ENCODE measurements at regions not wholly inside any gene's neighbourhood (a gene's known extent, or its start where the extent isn't known, plus 50 kb on each side); places are given as distances from the start of the nearest gene placed in this dataset.

DNA sequence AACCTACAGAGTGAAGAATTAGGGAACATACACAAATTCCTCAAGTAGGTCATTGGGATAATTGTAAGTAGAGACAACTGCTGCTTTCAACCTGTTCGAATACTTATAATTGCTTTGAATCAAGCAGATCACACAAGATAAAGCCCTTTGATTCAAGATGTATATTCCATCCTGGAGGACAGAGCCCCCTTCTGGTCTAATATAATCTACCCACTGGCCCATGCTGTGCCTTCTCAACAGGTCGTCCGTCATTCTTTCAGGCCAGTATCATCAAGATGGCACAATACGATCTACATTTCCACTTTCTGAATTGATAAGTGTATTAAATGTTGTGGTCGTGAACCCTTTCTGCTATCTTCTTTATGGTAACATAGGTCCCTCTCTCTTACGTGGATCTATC is 387.0 kb upstream of the CDH19 start:
- H3K4me3 ChIP-seq (ENCODE audit: low read depth, low read length): no peak overlapping the region
- H3K4me1 ChIP-seq (ENCODE audit: control insufficient read depth, insufficient read depth, low read length): no peaks in the 10 kb centered on the region
- POLR2A ChIA-PET: no interaction called here
- CTCF ChIA-PET: no interaction called here
- TF ChIP-seq, protein P1, sequence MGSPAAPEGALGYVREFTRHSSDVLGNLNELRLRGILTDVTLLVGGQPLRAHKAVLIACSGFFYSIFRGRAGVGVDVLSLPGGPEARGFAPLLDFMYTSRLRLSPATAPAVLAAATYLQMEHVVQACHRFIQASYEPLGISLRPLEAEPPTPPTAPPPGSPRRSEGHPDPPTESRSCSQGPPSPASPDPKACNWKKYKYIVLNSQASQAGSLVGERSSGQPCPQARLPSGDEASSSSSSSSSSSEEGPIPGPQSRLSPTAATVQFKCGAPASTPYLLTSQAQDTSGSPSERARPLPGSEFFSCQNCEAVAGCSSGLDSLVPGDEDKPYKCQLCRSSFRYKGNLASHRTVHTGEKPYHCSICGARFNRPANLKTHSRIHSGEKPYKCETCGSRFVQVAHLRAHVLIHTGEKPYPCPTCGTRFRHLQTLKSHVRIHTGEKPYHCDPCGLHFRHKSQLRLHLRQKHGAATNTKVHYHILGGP (tag by site-specific recombination; IDR thresholded peaks at IDR 0.05): no peak
- TF ChIP-seq BCL11A (tag by site-specific recombination; IDR thresholded peaks at IDR 0.05; ENCODE audit: low read depth) (no peak), HOXD13 (CRISPR knock-in tag; IDR thresholded peaks at IDR 0.05; ENCODE audit: borderline replicate concordance) (no peak), ZNF404 (tag by site-specific recombination; IDR thresholded peaks at IDR 0.05) (no peak), ZNF707 (tag by site-specific recombination; IDR thresholded peaks at IDR 0.05) (no peak), REPIN1 (tag by site-specific recombination; IDR thresholded peaks at IDR 0.05; ENCODE audit: low read depth) (no peak), ZNF121 (tag by site-specific recombination; IDR thresholded peaks at IDR 0.05) (no peak), ZNF560 (tag by site-specific recombination; IDR thresholded peaks at IDR 0.05; ENCODE audit: borderline replicate concordance) (no peak), HOXC10 (CRISPR knock-in tag; IDR thresholded peaks at IDR 0.05) (no peak), ZNF768 (tag by site-specific recombination; IDR thresholded peaks at IDR 0.05) (no peak), ZNF621 (tag by site-specific recombination; IDR thresholded peaks at IDR 0.05) (no peak), PRDM1 (tag by site-specific recombination; IDR thresholded peaks at IDR 0.05) (no peak), ZNF664 (tag by site-specific recombination; IDR thresholded peaks at IDR 0.05) (no peak), ZNF114 (tag by site-specific recombination; IDR thresholded peaks at IDR 0.05) (no peak), ZNF571 (tag by site-specific recombination; IDR thresholded peaks at IDR 0.05) (no peak), KLF10 (tag by site-specific recombination; IDR thresholded peaks at IDR 0.05) (no peak), ZNF837 (tag by site-specific recombination; IDR thresholded peaks at IDR 0.05) (no peak)
- TF ChIP-seq, protein P2, sequence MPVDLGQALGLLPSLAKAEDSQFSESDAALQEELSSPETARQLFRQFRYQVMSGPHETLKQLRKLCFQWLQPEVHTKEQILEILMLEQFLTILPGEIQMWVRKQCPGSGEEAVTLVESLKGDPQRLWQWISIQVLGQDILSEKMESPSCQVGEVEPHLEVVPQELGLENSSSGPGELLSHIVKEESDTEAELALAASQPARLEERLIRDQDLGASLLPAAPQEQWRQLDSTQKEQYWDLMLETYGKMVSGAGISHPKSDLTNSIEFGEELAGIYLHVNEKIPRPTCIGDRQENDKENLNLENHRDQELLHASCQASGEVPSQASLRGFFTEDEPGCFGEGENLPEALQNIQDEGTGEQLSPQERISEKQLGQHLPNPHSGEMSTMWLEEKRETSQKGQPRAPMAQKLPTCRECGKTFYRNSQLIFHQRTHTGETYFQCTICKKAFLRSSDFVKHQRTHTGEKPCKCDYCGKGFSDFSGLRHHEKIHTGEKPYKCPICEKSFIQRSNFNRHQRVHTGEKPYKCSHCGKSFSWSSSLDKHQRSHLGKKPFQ (tag by site-specific recombination; IDR thresholded peaks at IDR 0.05): no peak
- TF ChIP-seq, protein P3, sequence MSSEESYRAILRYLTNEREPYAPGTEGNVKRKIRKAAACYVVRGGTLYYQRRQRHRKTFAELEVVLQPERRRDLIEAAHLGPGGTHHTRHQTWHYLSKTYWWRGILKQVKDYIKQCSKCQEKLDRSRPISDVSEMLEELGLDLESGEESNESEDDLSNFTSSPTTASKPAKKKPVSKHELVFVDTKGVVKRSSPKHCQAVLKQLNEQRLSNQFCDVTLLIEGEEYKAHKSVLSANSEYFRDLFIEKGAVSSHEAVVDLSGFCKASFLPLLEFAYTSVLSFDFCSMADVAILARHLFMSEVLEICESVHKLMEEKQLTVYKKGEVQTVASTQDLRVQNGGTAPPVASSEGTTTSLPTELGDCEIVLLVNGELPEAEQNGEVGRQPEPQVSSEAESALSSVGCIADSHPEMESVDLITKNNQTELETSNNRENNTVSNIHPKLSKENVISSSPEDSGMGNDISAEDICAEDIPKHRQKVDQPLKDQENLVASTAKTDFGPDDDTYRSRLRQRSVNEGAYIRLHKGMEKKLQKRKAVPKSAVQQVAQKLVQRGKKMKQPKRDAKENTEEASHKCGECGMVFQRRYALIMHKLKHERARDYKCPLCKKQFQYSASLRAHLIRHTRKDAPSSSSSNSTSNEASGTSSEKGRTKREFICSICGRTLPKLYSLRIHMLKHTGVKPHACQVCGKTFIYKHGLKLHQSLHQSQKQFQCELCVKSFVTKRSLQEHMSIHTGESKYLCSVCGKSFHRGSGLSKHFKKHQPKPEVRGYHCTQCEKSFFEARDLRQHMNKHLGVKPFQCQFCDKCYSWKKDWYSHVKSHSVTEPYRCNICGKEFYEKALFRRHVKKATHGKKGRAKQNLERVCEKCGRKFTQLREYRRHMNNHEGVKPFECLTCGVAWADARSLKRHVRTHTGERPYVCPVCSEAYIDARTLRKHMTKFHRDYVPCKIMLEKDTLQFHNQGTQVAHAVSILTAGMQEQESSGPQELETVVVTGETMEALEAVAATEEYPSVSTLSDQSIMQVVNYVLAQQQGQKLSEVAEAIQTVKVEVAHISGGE (tag by site-specific recombination; conservative IDR thresholded peaks at IDR 0.05; ENCODE audit: low read depth): no peak
- no peaks in the 10 kb centered on the region for H3K9me3 ChIP-seq (ENCODE audit: control insufficient read depth, insufficient read depth, low read depth, low read length)
- no peaks in the 10 kb centered on the region for H3K36me3 ChIP-seq (ENCODE audit: control insufficient read depth in 2 of 2, insufficient read depth in 1 of 2, low read length in 2 of 2)
- no peak overlapping the region for H3K27ac ChIP-seq (ENCODE audit: extremely low read depth, low read depth, low read length)

DNA sequence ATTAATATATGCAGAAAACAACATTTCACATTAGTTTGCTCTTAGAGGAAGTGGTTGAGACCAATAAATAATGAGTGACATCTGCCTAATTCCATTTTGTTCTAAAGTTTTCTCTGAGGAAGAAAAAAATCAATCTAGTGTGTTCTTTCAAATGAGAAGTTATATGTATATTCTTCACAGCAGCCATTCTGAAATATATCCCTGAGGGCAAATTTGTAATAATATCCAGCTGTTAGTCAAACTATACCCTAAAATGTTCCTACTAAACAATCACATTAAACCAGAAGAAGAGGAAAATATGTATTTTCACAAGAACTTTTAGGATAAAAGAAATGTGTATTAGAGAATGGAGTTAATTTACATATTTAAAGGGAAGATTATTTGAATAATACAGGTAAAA is 375.1 kb upstream of the CDH19 start:
- no peak overlapping the region for H3K4me3 ChIP-seq (ENCODE audit: low read depth, low read length)
- POLR2A ChIA-PET: no interaction called here
- no peaks in the 10 kb centered on the region for H3K9me3 ChIP-seq (ENCODE audit: control insufficient read depth, insufficient read depth, low read depth, low read length)
- TF ChIP-seq ZNF658 (tag by site-specific recombination; IDR thresholded peaks at IDR 0.05) (no peak), OVOL3 (tag by site-specific recombination; IDR thresholded peaks at IDR 0.05) (no peak), ZNF768 (tag by site-specific recombination; IDR thresholded peaks at IDR 0.05) (no peak), ZNF596 (tag by site-specific recombination; IDR thresholded peaks at IDR 0.05) (no peak), ZFP69B (tag by site-specific recombination; IDR thresholded peaks at IDR 0.05) (no peak), ZNF302 (tag by site-specific recombination; IDR thresholded peaks at IDR 0.05; ENCODE audit: low read depth) (no peak), KLF9 (tag by site-specific recombination; IDR thresholded peaks at IDR 0.05; ENCODE audit: low read depth) (no peak)
- TF ChIP-seq, protein P4, sequence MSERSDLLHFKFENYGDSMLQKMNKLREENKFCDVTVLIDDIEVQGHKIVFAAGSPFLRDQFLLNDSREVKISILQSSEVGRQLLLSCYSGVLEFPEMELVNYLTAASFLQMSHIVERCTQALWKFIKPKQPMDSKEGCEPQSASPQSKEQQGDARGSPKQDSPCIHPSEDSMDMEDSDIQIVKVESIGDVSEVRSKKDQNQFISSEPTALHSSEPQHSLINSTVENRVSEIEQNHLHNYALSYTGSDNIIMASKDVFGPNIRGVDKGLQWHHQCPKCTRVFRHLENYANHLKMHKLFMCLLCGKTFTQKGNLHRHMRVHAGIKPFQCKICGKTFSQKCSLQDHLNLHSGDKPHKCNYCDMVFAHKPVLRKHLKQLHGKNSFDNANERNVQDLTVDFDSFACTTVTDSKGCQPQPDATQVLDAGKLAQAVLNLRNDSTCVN (tag by site-specific recombination; optimal IDR thresholded peaks at IDR 0.05): no peak
- TF ChIP-seq, protein P5, sequence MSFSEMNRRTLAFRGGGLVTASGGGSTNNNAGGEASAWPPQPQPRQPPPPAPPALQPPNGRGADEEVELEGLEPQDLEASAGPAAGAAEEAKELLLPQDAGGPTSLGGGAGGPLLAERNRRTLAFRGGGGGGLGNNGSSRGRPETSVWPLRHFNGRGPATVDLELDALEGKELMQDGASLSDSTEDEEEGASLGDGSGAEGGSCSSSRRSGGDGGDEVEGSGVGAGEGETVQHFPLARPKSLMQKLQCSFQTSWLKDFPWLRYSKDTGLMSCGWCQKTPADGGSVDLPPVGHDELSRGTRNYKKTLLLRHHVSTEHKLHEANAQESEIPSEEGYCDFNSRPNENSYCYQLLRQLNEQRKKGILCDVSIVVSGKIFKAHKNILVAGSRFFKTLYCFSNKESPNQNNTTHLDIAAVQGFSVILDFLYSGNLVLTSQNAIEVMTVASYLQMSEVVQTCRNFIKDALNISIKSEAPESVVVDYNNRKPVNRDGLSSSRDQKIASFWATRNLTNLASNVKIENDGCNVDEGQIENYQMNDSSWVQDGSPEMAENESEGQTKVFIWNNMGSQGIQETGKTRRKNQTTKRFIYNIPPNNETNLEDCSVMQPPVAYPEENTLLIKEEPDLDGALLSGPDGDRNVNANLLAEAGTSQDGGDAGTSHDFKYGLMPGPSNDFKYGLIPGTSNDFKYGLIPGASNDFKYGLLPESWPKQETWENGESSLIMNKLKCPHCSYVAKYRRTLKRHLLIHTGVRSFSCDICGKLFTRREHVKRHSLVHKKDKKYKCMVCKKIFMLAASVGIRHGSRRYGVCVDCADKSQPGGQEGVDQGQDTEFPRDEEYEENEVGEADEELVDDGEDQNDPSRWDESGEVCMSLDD (tag by site-specific recombination; IDR thresholded peaks at IDR 0.05): no peak

More for the DNA sequence above, 375.1 kb upstream of the CDH19 start:
- Histone ChIP-seq H3K36me3 (ENCODE audit: control insufficient read depth in 2 of 2, insufficient read depth in 1 of 2, low read length in 2 of 2) (no peaks in the 10 kb centered on the region), H3K27ac (ENCODE audit: extremely low read depth, low read depth, low read length) (no peak overlapping the region), H3K4me1 (ENCODE audit: control insufficient read depth, insufficient read depth, low read length) (no peaks in the 10 kb centered on the region)
- CTCF ChIA-PET: no interaction called here
